ENCODE measurements at regions not wholly inside any gene's neighbourhood (a gene's known extent, or its start where the extent isn't known, plus 50 kb on each side); places are given as distances from the start of the nearest gene placed in this dataset.

GRCh38 chr12:30106204-30106965, 322.6 kb upstream of the TMTC1 start:
- no peaks in the 10 kb centered on the region for H3K4me1 ChIP-seq
- ATAC-seq (no peak), DNase-seq (no peak)
- TF ChIP-seq CTCF (IDR thresholded peaks at IDR 0.05) = no peak
- H3K4me3 ChIP-seq = no peak overlapping the region
- H3K36me3 ChIP-seq = no peaks in the 10 kb centered on the region
- no peaks in the 10 kb centered on the region for H3K9me3 ChIP-seq
- intact Hi-C loops (cut with DNase I) = no loop called here
- no peak overlapping the region for H3K27ac ChIP-seq
- H3K27me3 ChIP-seq = no peaks in the 10 kb centered on the region

- no peak for TF ChIP-seq CTCF (IDR thresholded peaks at IDR 0.05)
- no peaks in the 10 kb centered on the region for H3K9me3 ChIP-seq
- no peaks in the 10 kb centered on the region for H3K27me3 ChIP-seq
- no peak overlapping the region for H3K4me3 ChIP-seq
- H3K27ac ChIP-seq = no peak overlapping the region
- H3K36me3 ChIP-seq = no peaks in the 10 kb centered on the region
- H3K4me1 ChIP-seq = no peaks in the 10 kb centered on the region
- ATAC-seq (no peak), DNase-seq (no peak)
- intact Hi-C loops (cut with DNase I) = no loop called here
These were observed 321.8 kb upstream of the TMTC1 start for GRCh38 chr12:30105505-30105904.

GRCh38 chr12:30104971-30105370, 321.2 kb upstream of the TMTC1 start:
- H3K36me3 ChIP-seq = no peaks in the 10 kb centered on the region
- no peaks in the 10 kb centered on the region for H3K27me3 ChIP-seq
- H3K4me1 ChIP-seq = no peaks in the 10 kb centered on the region
- DNase-seq (no peak), ATAC-seq (no peak)
- no peaks in the 10 kb centered on the region for H3K9me3 ChIP-seq
- no peak for TF ChIP-seq CTCF (IDR thresholded peaks at IDR 0.05)
- H3K4me3 ChIP-seq = no peak overlapping the region
- H3K27ac ChIP-seq = no peak overlapping the region
- intact Hi-C loops (cut with DNase I) = no loop called here

GRCh38 chr12:30100741-30101140, 317.0 kb upstream of the TMTC1 start:
- H3K27me3 ChIP-seq = no peaks in the 10 kb centered on the region
- H3K4me1 ChIP-seq = no peaks in the 10 kb centered on the region
- DNase-seq = no peak
- TF ChIP-seq CTCF (IDR thresholded peaks at IDR 0.05) = no peak
- no peak overlapping the region for H3K27ac ChIP-seq
- intact Hi-C loops (cut with DNase I) = no loop called here
- no peak for ATAC-seq
- no peaks in the 10 kb centered on the region for H3K9me3 ChIP-seq
- no peak overlapping the region for H3K4me3 ChIP-seq
- H3K36me3 ChIP-seq = no peaks in the 10 kb centered on the region

- ATAC-seq (no peak), DNase-seq (no peak)
- H3K27ac ChIP-seq = no peak overlapping the region
- H3K36me3 ChIP-seq = no peaks in the 10 kb centered on the region
- intact Hi-C loops (cut with DNase I) = no loop called here
- no peak for TF ChIP-seq CTCF (IDR thresholded peaks at IDR 0.05)
- no peak overlapping the region for H3K4me3 ChIP-seq
- H3K4me1 ChIP-seq = no peaks in the 10 kb centered on the region
- H3K9me3 ChIP-seq = no peaks in the 10 kb centered on the region
- H3K27me3 ChIP-seq = no peaks in the 10 kb centered on the region
These were observed 314.9 kb upstream of the TMTC1 start for GRCh38 chr12:30098677-30099076.

GRCh38 chr12:30095511-30095910, 311.8 kb upstream of the TMTC1 start:
- no peaks in the 10 kb centered on the region for H3K27me3 ChIP-seq
- intact Hi-C loops (cut with DNase I) = no loop called here
- no peaks in the 10 kb centered on the region for H3K36me3 ChIP-seq
- no peak for DNase-seq
- no peaks in the 10 kb centered on the region for H3K9me3 ChIP-seq
- no peak overlapping the region for H3K27ac ChIP-seq
- no peak overlapping the region for H3K4me3 ChIP-seq
- ATAC-seq = no peak
- no peaks in the 10 kb centered on the region for H3K4me1 ChIP-seq
- no peak for TF ChIP-seq CTCF (IDR thresholded peaks at IDR 0.05)
